ENCODE measurements at regions not wholly inside any gene's neighbourhood (a gene's known extent, or its start where the extent isn't known, plus 50 kb on each side); places are given as distances from the start of the nearest gene placed in this dataset.

DNA sequence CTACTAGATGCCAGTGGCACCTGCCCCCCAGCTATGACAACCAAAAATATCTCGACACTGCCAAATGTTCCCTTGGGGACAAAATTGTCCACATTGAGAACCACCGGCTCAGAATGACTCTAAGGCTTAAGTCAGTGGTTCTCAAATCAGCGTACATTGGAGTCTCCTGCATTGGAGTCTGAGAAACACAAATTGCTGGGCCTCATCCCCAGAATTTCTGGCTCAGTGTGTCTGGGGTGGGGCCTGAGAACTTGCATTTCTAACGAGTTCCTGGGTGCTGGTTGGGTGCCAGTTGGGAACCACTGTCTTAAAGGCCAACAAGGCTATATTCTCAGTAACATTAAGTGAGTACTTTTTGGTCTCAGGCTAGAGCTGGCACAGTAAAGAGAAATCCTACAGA is 77.7 kb upstream of the GADD45A start:
- TF ChIP-seq POLR2A (IDR thresholded peaks at IDR 0.05; ENCODE audit: extremely low read depth, insufficient read length), result no peak
- TF ChIP-seq, protein P1, sequence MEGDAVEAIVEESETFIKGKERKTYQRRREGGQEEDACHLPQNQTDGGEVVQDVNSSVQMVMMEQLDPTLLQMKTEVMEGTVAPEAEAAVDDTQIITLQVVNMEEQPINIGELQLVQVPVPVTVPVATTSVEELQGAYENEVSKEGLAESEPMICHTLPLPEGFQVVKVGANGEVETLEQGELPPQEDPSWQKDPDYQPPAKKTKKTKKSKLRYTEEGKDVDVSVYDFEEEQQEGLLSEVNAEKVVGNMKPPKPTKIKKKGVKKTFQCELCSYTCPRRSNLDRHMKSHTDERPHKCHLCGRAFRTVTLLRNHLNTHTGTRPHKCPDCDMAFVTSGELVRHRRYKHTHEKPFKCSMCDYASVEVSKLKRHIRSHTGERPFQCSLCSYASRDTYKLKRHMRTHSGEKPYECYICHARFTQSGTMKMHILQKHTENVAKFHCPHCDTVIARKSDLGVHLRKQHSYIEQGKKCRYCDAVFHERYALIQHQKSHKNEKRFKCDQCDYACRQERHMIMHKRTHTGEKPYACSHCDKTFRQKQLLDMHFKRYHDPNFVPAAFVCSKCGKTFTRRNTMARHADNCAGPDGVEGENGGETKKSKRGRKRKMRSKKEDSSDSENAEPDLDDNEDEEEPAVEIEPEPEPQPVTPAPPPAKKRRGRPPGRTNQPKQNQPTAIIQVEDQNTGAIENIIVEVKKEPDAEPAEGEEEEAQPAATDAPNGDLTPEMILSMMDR (IDR thresholded peaks at IDR 0.05; ENCODE audit: low read depth, low read length), result no peak
